ENCODE measurements at regions not wholly inside any gene's neighbourhood (a gene's known extent, or its start where the extent isn't known, plus 50 kb on each side); places are given as distances from the start of the nearest gene placed in this dataset.

GRCh38 chr12:32047357-32048212 lies 59.1 kb upstream of the BICD1 start:
- DNase-seq: no peak

- no peak for DNase-seq
Observed at GRCh38 chr12:32048791-32049190, 57.9 kb upstream of the BICD1 start.

- DNase-seq: peak; percentile 31
Observed at GRCh38 chr12:32049956-32050355, 56.7 kb upstream of the BICD1 start.

- DNase-seq: no peak
Observed at GRCh38 chr12:32051511-32052211, 55.0 kb upstream of the BICD1 start.

- no peak for DNase-seq
Observed at GRCh38 chr12:32052212-32052713, 54.4 kb upstream of the BICD1 start.

GRCh38 chr12:32053881-32054624 lies 52.6 kb upstream of the BICD1 start:
- no peak for DNase-seq

Measured in NCI-H82 (cell line).